A549 (cell line): ENCODE measurements at regions not wholly inside any gene's neighbourhood (a gene's known extent, or its start where the extent isn't known, plus 50 kb on each side); places are given as distances from the start of the nearest gene placed in this dataset.

Source experiments
- EP300 ChIP-seq, 2 experiments: fragments of >200 bp; sonication (Bioruptor Twin); formaldehyde crosslinking; IDR thresholded peaks; 2 replicates in 1 of 2; 3 replicates in 1 of 2; pipeline ENCODE4 v1.6.1; 2016 to 2017
- HDAC2 ChIP-seq: fragments of 200-600 bp; sonication (generic); IDR thresholded peaks from 2 replicates; pipeline ENCODE4 v1.6.1; 2016
- JUN ChIP-seq, 2 experiments: fragments of >200 bp; sonication (Bioruptor Twin); formaldehyde crosslinking; IDR thresholded peaks; 2 replicates in 1 of 2; 3 replicates in 1 of 2; pipeline ENCODE4 v1.6.1; 2016 to 2017
- KDM1A ChIP-seq: fragments of 200-600 bp; sonication (generic); IDR thresholded peaks from 2 replicates; pipeline ENCODE4 v1.6.1; 2016; ENCODE audit warnings: low read depth, mild to moderate bottlenecking
- POLR2A ChIP-seq: IDR thresholded peaks from 2 replicates; pipeline ENCODE4 v1.6.1; 2012; ENCODE audit warnings: mild to moderate bottlenecking, low read length
- RCOR1 ChIP-seq: fragments of 150-350 bp; IDR thresholded peaks from 2 replicates; pipeline ENCODE4 v1.6.1; 2014; ENCODE audit warnings: antibody characterized with exemption, low read length, low read depth
- SMC3 ChIP-seq: fragments of >200 bp; sonication (Bioruptor Twin); formaldehyde crosslinking; IDR thresholded peaks from 3 replicates; pipeline ENCODE4 v1.6.1; 2018; ENCODE audit warnings: inconsistent platforms
- TF ChIP-seq, protein P1 (sequence below): IDR thresholded peaks from 2 replicates; pipeline ENCODE4 v1.6.1; 2012
- TF ChIP-seq, protein P2 (sequence below): fragments of >200 bp; sonication (Bioruptor Twin); formaldehyde crosslinking; IDR thresholded peaks from 3 replicates; pipeline ENCODE4 v1.5.1; 2016

DNA sequence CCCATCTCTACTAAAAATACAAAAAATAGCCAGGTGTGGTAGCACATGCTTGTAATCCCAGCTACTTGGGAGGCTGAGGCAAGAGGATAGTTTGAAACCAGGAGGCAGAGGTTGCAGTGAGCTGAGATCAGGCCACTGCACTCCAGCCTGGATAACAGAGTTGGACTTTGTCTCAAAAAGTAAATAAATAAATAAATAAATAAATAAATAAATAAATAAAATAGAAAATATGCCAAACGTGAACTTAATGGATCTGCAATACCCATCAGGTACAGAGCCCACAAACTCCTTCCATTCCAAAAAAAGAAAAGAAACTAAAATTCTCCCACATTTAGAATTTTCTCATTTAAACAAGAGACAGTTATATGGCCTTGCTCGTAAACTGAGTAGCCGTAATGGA, 702.7 kb downstream of the CDH18 start:
- TF ChIP-seq HDAC2 (no peak), SMC3 (no peak), POLR2A (no peak), RCOR1 (no peak), EP300 (IDR thresholded peaks at IDR 0.05) (no peak), KDM1A (no peak), JUN (IDR thresholded peaks at IDR 0.05) (no peak)
- TF ChIP-seq, protein P1, sequence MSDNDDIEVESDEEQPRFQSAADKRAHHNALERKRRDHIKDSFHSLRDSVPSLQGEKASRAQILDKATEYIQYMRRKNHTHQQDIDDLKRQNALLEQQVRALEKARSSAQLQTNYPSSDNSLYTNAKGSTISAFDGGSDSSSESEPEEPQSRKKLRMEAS, result no peak
- TF ChIP-seq, protein P2, sequence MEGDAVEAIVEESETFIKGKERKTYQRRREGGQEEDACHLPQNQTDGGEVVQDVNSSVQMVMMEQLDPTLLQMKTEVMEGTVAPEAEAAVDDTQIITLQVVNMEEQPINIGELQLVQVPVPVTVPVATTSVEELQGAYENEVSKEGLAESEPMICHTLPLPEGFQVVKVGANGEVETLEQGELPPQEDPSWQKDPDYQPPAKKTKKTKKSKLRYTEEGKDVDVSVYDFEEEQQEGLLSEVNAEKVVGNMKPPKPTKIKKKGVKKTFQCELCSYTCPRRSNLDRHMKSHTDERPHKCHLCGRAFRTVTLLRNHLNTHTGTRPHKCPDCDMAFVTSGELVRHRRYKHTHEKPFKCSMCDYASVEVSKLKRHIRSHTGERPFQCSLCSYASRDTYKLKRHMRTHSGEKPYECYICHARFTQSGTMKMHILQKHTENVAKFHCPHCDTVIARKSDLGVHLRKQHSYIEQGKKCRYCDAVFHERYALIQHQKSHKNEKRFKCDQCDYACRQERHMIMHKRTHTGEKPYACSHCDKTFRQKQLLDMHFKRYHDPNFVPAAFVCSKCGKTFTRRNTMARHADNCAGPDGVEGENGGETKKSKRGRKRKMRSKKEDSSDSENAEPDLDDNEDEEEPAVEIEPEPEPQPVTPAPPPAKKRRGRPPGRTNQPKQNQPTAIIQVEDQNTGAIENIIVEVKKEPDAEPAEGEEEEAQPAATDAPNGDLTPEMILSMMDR, result no peak
